Endodermal cell (in vitro differentiated cells): ENCODE measurements at regions not wholly inside any gene's neighbourhood (a gene's known extent, or its start where the extent isn't known, plus 50 kb on each side); places are given as distances from the start of the nearest gene placed in this dataset.

Experiments used
- DNase-seq: peaks from one replicate; pipeline ENCODE4 v3.0.0-alpha.2; 2017
- H3K27ac ChIP-seq: 2 replicates; pipeline ENCODE4 v1.5.1; 2013; ENCODE audit warnings: mild to moderate bottlenecking, low read depth, low read length, moderate library complexity
- H3K27me3 ChIP-seq: 2 replicates; pipeline ENCODE4 v1.6.1; 2013; ENCODE audit warnings: mild to moderate bottlenecking, low read length, moderate library complexity; ENCODE audit not compliant: insufficient read depth, control insufficient read depth, poor library complexity, severe bottlenecking
- H3K36me3 ChIP-seq: 2 replicates; pipeline ENCODE4 v1.7.0; 2013; ENCODE audit warnings: mild to moderate bottlenecking, low read length, moderate library complexity; ENCODE audit not compliant: control insufficient read depth, insufficient read depth
- H3K4me1 ChIP-seq: one replicate; pipeline ENCODE4 v1.7.0; 2013; ENCODE audit warnings: low read length; ENCODE audit not compliant: control insufficient read depth, insufficient read depth
- H3K4me3 ChIP-seq: 2 replicates; pipeline ENCODE4 v1.5.1; 2013; ENCODE audit warnings: mild to moderate bottlenecking, low read length, moderate library complexity
- H3K9ac ChIP-seq: 2 replicates; pipeline ENCODE4 v1.6.1; 2013; ENCODE audit warnings: mild to moderate bottlenecking, low read length, moderate library complexity; ENCODE audit not compliant: poor library complexity, severe bottlenecking; ENCODE audit errors: extremely low read depth
- H3K9me3 ChIP-seq: 2 replicates; pipeline ENCODE4 v1.6.1; 2013; ENCODE audit warnings: mild to moderate bottlenecking, low read length, moderate library complexity; ENCODE audit not compliant: control insufficient read depth
- H3K27ac Mint-ChIP-seq: 2 replicates; pipeline ENCODE4 v1.8.0; 2020; ENCODE audit warnings: mixed read lengths
- H3K27me3 Mint-ChIP-seq: 2 replicates; pipeline ENCODE4 v1.8.0; 2021; ENCODE audit warnings: mild to moderate bottlenecking, mixed read lengths; ENCODE audit not compliant: insufficient read depth
- H3K36me3 Mint-ChIP-seq: 2 replicates; pipeline ENCODE4 v1.8.0; 2020; ENCODE audit warnings: low read depth, mixed read lengths
- H3K4me1 Mint-ChIP-seq: 2 replicates; pipeline ENCODE4 v1.8.0; 2020; ENCODE audit warnings: mixed read lengths
- H3K4me3 Mint-ChIP-seq: 2 replicates; pipeline ENCODE4 v1.8.0; 2020; ENCODE audit warnings: mild to moderate bottlenecking, moderate library complexity, mixed read lengths
- H3K9me3 Mint-ChIP-seq: 2 replicates; pipeline ENCODE4 v1.8.0; 2020; ENCODE audit warnings: mild to moderate bottlenecking, mixed read lengths
- CTCF ChIP-seq: fragments of 200-600 bp; sonication (generic); conservative IDR thresholded peaks from 2 replicates; pipeline ENCODE4 v1.5.0; 2021; ENCODE audit warnings: antibody characterized with exemption, mild to moderate bottlenecking
- WGBS, 2 experiments: methylation state at CpG; one replicate each; pipeline versions ENCODE4 v1.1.5 to v1.1.7; 2013; ENCODE audit warnings: missing lambda C conversion rate in 2 of 2, mixed read lengths in 1 of 2; ENCODE audit not compliant: insufficient coverage in 1 of 2, insufficient read length in 1 of 2; 5-methylcytosine and 5-hydroxymethylcytosine counted together

- Histone ChIP-seq H3K9ac (no peak overlapping the region), H3K36me3 (no peaks in the 10 kb centered on the region), H3K27ac (no peak overlapping the region), H3K4me3 (no peak overlapping the region), H3K27me3 (no peaks in the 10 kb centered on the region), H3K9me3 (no peaks in the 10 kb centered on the region), H3K4me1 (no peaks in the 10 kb centered on the region)
- H3K36me3 Mint-ChIP-seq, result no peaks in the 10 kb centered on the region
- H3K27me3 Mint-ChIP-seq, result no peaks in the 10 kb centered on the region
- 88 to 100% methylated on average over 1 to 7 of the region's 7 CpGs for WGBS, 2 experiments
- DNase-seq, result no peak
- peak overlapping the region; percentile 28 for H3K27ac Mint-ChIP-seq
- peaks cover 7% of the 10 kb centered on the region for H3K4me1 Mint-ChIP-seq
- no peak for TF ChIP-seq CTCF
- H3K4me3 Mint-ChIP-seq, result no peak overlapping the region
- no peaks in the 10 kb centered on the region for H3K9me3 Mint-ChIP-seq
Observed at GRCh38 chr4:28482580-28483270, 1622.1 kb downstream of the STIM2 start.

GRCh38 chr4:28488021-28488420 is 1627.4 kb downstream of the STIM2 start:
- Histone ChIP-seq H3K9ac (no peak overlapping the region), H3K36me3 (no peaks in the 10 kb centered on the region), H3K27me3 (no peaks in the 10 kb centered on the region), H3K4me3 (no peak overlapping the region), H3K27ac (no peak overlapping the region), H3K4me1 (no peaks in the 10 kb centered on the region), H3K9me3 (no peaks in the 10 kb centered on the region)
- TF ChIP-seq CTCF, result no peak
- Mint-ChIP-seq H3K27ac (no peak overlapping the region), H3K9me3 (no peaks in the 10 kb centered on the region), H3K36me3 (no peaks in the 10 kb centered on the region), H3K4me3 (no peak overlapping the region), H3K27me3 (no peaks in the 10 kb centered on the region), H3K4me1 (peaks cover 10% of the 10 kb centered on the region)
- DNase-seq, result no peak
- 91% methylated on average over 1 of the region's 1 CpG; no CpG with 5 or more reads in 1 of the 2 experiments for WGBS, 2 experiments

GRCh38 chr4:28490669-28491068 is 1630.0 kb downstream of the STIM2 start:
- no peaks in the 10 kb centered on the region for H3K36me3 ChIP-seq
- H3K27me3 Mint-ChIP-seq, result no peaks in the 10 kb centered on the region
- no peak overlapping the region for H3K27ac Mint-ChIP-seq
- no peak for TF ChIP-seq CTCF
- H3K4me1 Mint-ChIP-seq, result peaks cover 8% of the 10 kb centered on the region
- H3K9me3 Mint-ChIP-seq, result peaks cover 11% of the 10 kb centered on the region
- no peaks in the 10 kb centered on the region for H3K27me3 ChIP-seq
- H3K9me3 ChIP-seq, result no peaks in the 10 kb centered on the region
- H3K4me3 ChIP-seq, result no peak overlapping the region
- H3K9ac ChIP-seq, result no peak overlapping the region
- no peak for DNase-seq
- 85 to 100% methylated on average over 1 to 2 of the region's 3 CpGs for WGBS, 2 experiments
- no peaks in the 10 kb centered on the region for H3K4me1 ChIP-seq
- H3K4me3 Mint-ChIP-seq, result no peak overlapping the region
- no peak overlapping the region for H3K27ac ChIP-seq
- no peaks in the 10 kb centered on the region for H3K36me3 Mint-ChIP-seq
